SU-DHL-6 (cell line): ENCODE measurements at regions not wholly inside any gene's neighbourhood (a gene's known extent, or its start where the extent isn't known, plus 50 kb on each side); places are given as distances from the start of the nearest gene placed in this dataset.

ENCODE experiments used
- H2AFZ ChIP-seq: fragments of 200-600 bp; sonication (generic); 2 replicates; pipeline ENCODE4 v1.6.1; 2014; ENCODE audit warnings: low read depth, mild to moderate bottlenecking, moderate library complexity, mixed read lengths, antibody characterized with exemption, low read length; ENCODE audit not compliant: severe bottlenecking
- H3F3A ChIP-seq: fragments of 200-600 bp; shearing (Covaris generic); 2 replicates; pipeline ENCODE4 v1.6.0; 2016; ENCODE audit warnings: antibody characterized with exemption, mild to moderate bottlenecking; ENCODE audit not compliant: insufficient read depth
- H3K27ac ChIP-seq: fragments of 200-600 bp; sonication (generic); 2 replicates; pipeline ENCODE4 v1.5.1; 2016; ENCODE audit warnings: low read depth, mild to moderate bottlenecking, low read length, moderate library complexity, mixed read lengths
- H3K27me3 ChIP-seq: fragments of 200-600 bp; sonication (generic), shearing (Covaris generic); 2 replicates; pipeline ENCODE4 v1.6.0; 2014; ENCODE audit warnings: mild to moderate bottlenecking, low read length
- H3K36me3 ChIP-seq: fragments of 200-600 bp; sonication (generic); 2 replicates; pipeline ENCODE4 v1.6.1; 2014; ENCODE audit warnings: mild to moderate bottlenecking, low read length, mixed read lengths
- H3K4me2 ChIP-seq: fragments of 300-600, 200-600 bp; shearing (Covaris generic), sonication (generic); 2 replicates; pipeline ENCODE4 v1.6.0; 2014; ENCODE audit warnings: low read length, low read depth, mild to moderate bottlenecking; ENCODE audit not compliant: poor library complexity, severe bottlenecking
- H3K4me3 ChIP-seq: fragments of 200-600 bp; sonication (generic); 2 replicates; pipeline ENCODE4 v1.5.1; 2014; ENCODE audit warnings: antibody characterized with exemption, low read length, mild to moderate bottlenecking, mixed read lengths; ENCODE audit not compliant: insufficient read depth, poor library complexity, severe bottlenecking
- H3K79me2 ChIP-seq: fragments of 200-600 bp; sonication (generic); 2 replicates; pipeline ENCODE4 v1.6.1; 2014; ENCODE audit warnings: mild to moderate bottlenecking, low read length, moderate library complexity; ENCODE audit not compliant: insufficient read depth
- H3K9ac ChIP-seq: fragments of 200-600 bp; sonication (generic); 2 replicates; pipeline ENCODE4 v1.7.0; 2014; ENCODE audit warnings: mild to moderate bottlenecking, low read length
- H3K9me2 ChIP-seq: fragments of 200-600 bp; sonication (generic); replicated peaks from 2 replicates; pipeline ENCODE4 v1.6.1; 2014; ENCODE audit warnings: low read length; ENCODE audit not compliant: insufficient read depth
- H3K9me3 ChIP-seq: fragments of 200-600 bp; sonication (generic); 2 replicates; pipeline ENCODE4 v1.6.1; 2014; ENCODE audit warnings: low read length, mixed read lengths; ENCODE audit not compliant: insufficient read depth
- H4K20me1 ChIP-seq: fragments of 200-600 bp; sonication (generic); 2 replicates; pipeline ENCODE4 v1.6.1; 2014; ENCODE audit warnings: low read depth, mild to moderate bottlenecking, antibody characterized with exemption, low read length, moderate library complexity, mixed read lengths
- EZH2phosphoT487 ChIP-seq: fragments of 200-600 bp; sonication (generic), shearing (Covaris generic); conservative IDR thresholded peaks from 2 replicates; pipeline ENCODE4 v1.6.1; 2018; ENCODE audit warnings: mild to moderate bottlenecking, antibody characterized with exemption, low read length, moderate library complexity, mixed read lengths
- TF ChIP-seq, protein P1 (sequence below): fragments of 200-600 bp; sonication (generic); IDR thresholded peaks from one replicate; pipeline ENCODE4 v1.5.1; 2017; ENCODE audit warnings: antibody characterized with exemption, mild to moderate bottlenecking, low read length, moderate library complexity; ENCODE audit not compliant: insufficient read depth, poor library complexity, severe bottlenecking

DNA sequence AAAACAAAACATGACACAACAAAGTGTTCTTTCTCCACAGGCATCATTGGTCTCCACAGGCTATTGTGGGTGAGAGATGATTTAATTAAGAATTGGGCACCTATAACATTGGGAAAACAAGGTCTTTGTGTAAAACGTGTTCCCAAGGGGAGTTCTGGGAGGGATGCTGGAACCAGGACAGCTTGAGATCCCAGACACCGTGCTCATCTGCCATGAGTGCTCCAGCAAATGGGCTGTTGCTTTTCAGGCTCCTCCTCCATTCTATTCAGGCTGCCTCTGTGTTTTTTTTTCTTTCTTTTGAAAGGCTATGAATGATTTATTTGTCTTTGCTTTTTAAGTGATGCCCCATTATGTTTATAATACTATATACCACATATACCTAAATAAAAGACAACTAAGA lies 122.4 kb downstream of the DACT1 start:
- no peaks in the 10 kb centered on the region for H4K20me1 ChIP-seq
- H3K4me3 ChIP-seq: no peak overlapping the region
- no peaks in the 10 kb centered on the region for H3K79me2 ChIP-seq
- H3K27ac ChIP-seq: no peak overlapping the region
- no peaks in the 10 kb centered on the region for H3K27me3 ChIP-seq
- no peak overlapping the region for H2AFZ ChIP-seq
- H3F3A ChIP-seq: no peaks in the 10 kb centered on the region
- H3K9me3 ChIP-seq: no peaks in the 10 kb centered on the region
- H3K36me3 ChIP-seq: no peaks in the 10 kb centered on the region
- TF ChIP-seq EZH2phosphoT487: no peak
- TF ChIP-seq, protein P1, sequence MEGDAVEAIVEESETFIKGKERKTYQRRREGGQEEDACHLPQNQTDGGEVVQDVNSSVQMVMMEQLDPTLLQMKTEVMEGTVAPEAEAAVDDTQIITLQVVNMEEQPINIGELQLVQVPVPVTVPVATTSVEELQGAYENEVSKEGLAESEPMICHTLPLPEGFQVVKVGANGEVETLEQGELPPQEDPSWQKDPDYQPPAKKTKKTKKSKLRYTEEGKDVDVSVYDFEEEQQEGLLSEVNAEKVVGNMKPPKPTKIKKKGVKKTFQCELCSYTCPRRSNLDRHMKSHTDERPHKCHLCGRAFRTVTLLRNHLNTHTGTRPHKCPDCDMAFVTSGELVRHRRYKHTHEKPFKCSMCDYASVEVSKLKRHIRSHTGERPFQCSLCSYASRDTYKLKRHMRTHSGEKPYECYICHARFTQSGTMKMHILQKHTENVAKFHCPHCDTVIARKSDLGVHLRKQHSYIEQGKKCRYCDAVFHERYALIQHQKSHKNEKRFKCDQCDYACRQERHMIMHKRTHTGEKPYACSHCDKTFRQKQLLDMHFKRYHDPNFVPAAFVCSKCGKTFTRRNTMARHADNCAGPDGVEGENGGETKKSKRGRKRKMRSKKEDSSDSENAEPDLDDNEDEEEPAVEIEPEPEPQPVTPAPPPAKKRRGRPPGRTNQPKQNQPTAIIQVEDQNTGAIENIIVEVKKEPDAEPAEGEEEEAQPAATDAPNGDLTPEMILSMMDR: no peak
- no peak overlapping the region for H3K4me2 ChIP-seq
- H3K9me2 ChIP-seq: no peaks in the 10 kb centered on the region
- H3K9ac ChIP-seq: no peak overlapping the region

DNA sequence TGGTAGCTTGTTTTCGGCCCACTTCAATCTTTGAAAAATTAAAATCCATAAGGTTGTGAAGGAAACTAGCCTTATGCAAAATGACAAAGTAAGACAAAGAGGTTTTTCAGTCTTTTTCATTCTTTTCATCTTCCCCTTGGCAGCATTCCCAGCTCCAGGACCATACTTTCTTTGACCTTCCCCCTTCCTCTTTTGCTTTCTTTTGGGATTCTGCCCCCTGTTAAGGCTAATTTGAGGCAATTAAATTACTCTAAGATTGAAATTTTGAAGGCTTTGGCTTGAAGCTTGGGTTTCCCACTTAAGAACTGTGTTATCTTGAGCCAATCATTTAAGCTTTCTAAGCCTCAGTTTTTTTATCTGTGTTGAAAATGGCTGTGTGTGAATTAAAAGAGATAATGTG lies 124.9 kb downstream of the DACT1 start:
- no peaks in the 10 kb centered on the region for H3K79me2 ChIP-seq
- H3K27ac ChIP-seq: no peak overlapping the region
- no peaks in the 10 kb centered on the region for H3F3A ChIP-seq
- no peaks in the 10 kb centered on the region for H3K27me3 ChIP-seq
- H3K9me2 ChIP-seq: no peaks in the 10 kb centered on the region
- H3K36me3 ChIP-seq: no peaks in the 10 kb centered on the region
- H3K9ac ChIP-seq: no peak overlapping the region
- H4K20me1 ChIP-seq: no peaks in the 10 kb centered on the region
- TF ChIP-seq, protein P1: no peak
- no peak for TF ChIP-seq EZH2phosphoT487
- no peaks in the 10 kb centered on the region for H3K9me3 ChIP-seq
- H3K4me3 ChIP-seq: no peak overlapping the region
- H2AFZ ChIP-seq: no peak overlapping the region
- H3K4me2 ChIP-seq: no peak overlapping the region

DNA sequence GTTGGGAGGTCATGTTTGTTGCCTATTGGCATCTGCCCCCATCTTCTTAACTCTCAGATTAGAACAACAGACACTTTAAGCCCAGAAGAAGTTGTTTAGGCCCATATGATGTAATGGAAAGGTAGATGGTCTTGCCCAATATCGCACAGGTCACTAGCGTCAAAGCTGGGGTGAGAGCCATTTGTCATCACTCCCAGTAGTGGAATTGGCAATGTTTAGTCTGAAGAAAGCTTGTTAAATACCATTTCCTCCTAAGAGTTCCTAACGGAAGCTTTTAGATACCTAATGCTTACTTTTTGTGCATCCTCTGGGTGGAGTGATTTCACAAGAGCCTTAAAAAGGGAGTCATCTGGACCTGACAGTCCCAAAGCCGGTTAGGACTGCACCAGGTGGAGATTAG lies 125.4 kb downstream of the DACT1 start:
- Histone ChIP-seq H3K9me3 (no peaks in the 10 kb centered on the region), H3F3A (no peaks in the 10 kb centered on the region), H3K4me3 (no peak overlapping the region), H3K9me2 (no peaks in the 10 kb centered on the region), H3K4me2 (no peak overlapping the region), H3K79me2 (no peaks in the 10 kb centered on the region), H3K9ac (no peak overlapping the region), H4K20me1 (no peaks in the 10 kb centered on the region), H3K27ac (no peak overlapping the region), H3K27me3 (no peaks in the 10 kb centered on the region), H2AFZ (no peak overlapping the region), H3K36me3 (no peaks in the 10 kb centered on the region)
- no peak for TF ChIP-seq EZH2phosphoT487
- TF ChIP-seq, protein P1: no peak
